K562 (cell line): ENCODE measurements at regions not wholly inside any gene's neighbourhood (a gene's known extent, or its start where the extent isn't known, plus 50 kb on each side); places are given as distances from the start of the nearest gene placed in this dataset.

Source experiments
- ARID3A ChIP-seq: IDR thresholded peaks from 2 replicates; pipeline ENCODE4 v1.6.1; 2012; ENCODE audit warnings: low read depth, low read length, improper control_type of control experiment, borderline replicate concordance
- CCAR2 ChIP-seq: fragments of 200-400 bp; formaldehyde crosslinking; IDR thresholded peaks from 2 replicates; pipeline ENCODE4 v1.6.1; 2017; ENCODE audit warnings: mild to moderate bottlenecking, low read depth, low read length
- CTCF ChIP-seq, 3 experiments: IDR thresholded peaks in 2 of 3; conservative IDR thresholded peaks in 1 of 3; 2 replicates each; pipeline ENCODE4 v1.5.1; 2011 to 2012; ENCODE audit warnings: low read length in 3 of 3, mild to moderate bottlenecking in 3 of 3, control low read depth in 2 of 3, improper control_type of control experiment in 1 of 3, inconsistent platforms in 1 of 3, low read depth in 1 of 3, mixed read lengths in 1 of 3, moderate library complexity in 1 of 3; ENCODE audit not compliant: insufficient read depth in 2 of 3
- CTCFL ChIP-seq: IDR thresholded peaks from 2 replicates; pipeline ENCODE4 v1.6.1; 2011; ENCODE audit warnings: borderline replicate concordance, low read depth, mild to moderate bottlenecking, moderate library complexity, low read length; ENCODE audit not compliant: insufficient read depth, poor library complexity, severe bottlenecking
- ETV6 ChIP-seq, 3 experiments: fragments of 150-350 bp in 1 of 3; sonication (generic) in 1 of 3; formaldehyde crosslinking in 1 of 3; IDR thresholded peaks; 2 replicates each; pipeline versions ENCODE4 v1.6.1 to v1.8.0; 2014 to 2022; ENCODE audit warnings: borderline replicate concordance in 2 of 3, low read depth in 2 of 3, antibody characterized with exemption in 1 of 3, low read length in 1 of 3, mild to moderate bottlenecking in 1 of 3, missing genetic modification reagents in 1 of 3
- MITF ChIP-seq: IDR thresholded peaks from 2 replicates; pipeline ENCODE4 v1.6.1; 2014; ENCODE audit warnings: antibody characterized with exemption
- NUFIP1 ChIP-seq: fragments of 450-650 bp; IDR thresholded peaks from 2 replicates; pipeline ENCODE4 v1.6.1; 2018; ENCODE audit not compliant: partially characterized antibody
- PCBP1 ChIP-seq: fragments of 200-400 bp; formaldehyde crosslinking; IDR thresholded peaks from 2 replicates; pipeline ENCODE4 v1.6.1; 2018; ENCODE audit warnings: mild to moderate bottlenecking, low read depth, low read length; ENCODE audit not compliant: poor library complexity, severe bottlenecking
- RAD21 ChIP-seq, 2 experiments: fragments of 250-450 bp in 1 of 2; fragments of 450-650 bp in 1 of 2; sonication (Bioruptor Pico) in 1 of 2; formaldehyde crosslinking in 1 of 2; IDR thresholded peaks in 1 of 2; conservative IDR thresholded peaks in 1 of 2; 2 replicates each; pipeline versions ENCODE4 v1.4.0 to v1.8.0; 2020 to 2022; ENCODE audit warnings: mild to moderate bottlenecking in 2 of 2, moderate library complexity in 1 of 2
- TBP ChIP-seq: optimal IDR thresholded peaks from 2 replicates; pipeline ENCODE3; 2011; ENCODE audit warnings: low read depth, low read length, improper control_type of control experiment
- ZBTB8A ChIP-seq: fragments of 450-650 bp; IDR thresholded peaks from 2 replicates; pipeline ENCODE4 v1.6.1; 2018; ENCODE audit warnings: mild to moderate bottlenecking, moderate library complexity; ENCODE audit not compliant: partially characterized antibody
- ZNF121 ChIP-seq: sonication (generic); formaldehyde crosslinking; conservative IDR thresholded peaks from 2 replicates; pipeline ENCODE4 v1.8.0; 2022; ENCODE audit warnings: missing genetic modification reagents
- ZNF512 ChIP-seq: IDR thresholded peaks from 2 replicates; pipeline ENCODE4 v1.6.1; 2016; ENCODE audit warnings: missing genetic modification characterization, missing compliant biosample characterization
- ZNF57 ChIP-seq: fragments of 450-650 bp; formaldehyde crosslinking; IDR thresholded peaks from 2 replicates; pipeline ENCODE4 v1.4.0; 2020; ENCODE audit warnings: mild to moderate bottlenecking, moderate library complexity
- ZNF699 ChIP-seq: fragments of 250-450 bp; sonication (Bioruptor Pico); IDR thresholded peaks from 2 replicates; pipeline ENCODE4 v1.8.0; 2021; ENCODE audit warnings: mild to moderate bottlenecking, moderate library complexity; ENCODE audit not compliant: insufficient replicate concordance

GRCh38 chr6:12233693-12234571 lies 56.2 kb upstream of the EDN1 start (continued):
- peak; percentile 63 to 96 (median 96) for TF ChIP-seq CTCF (IDR thresholded peaks at IDR 0.05 in 2 of 3, conservative IDR thresholded peaks at IDR 0.05 in 1 of 3; ENCODE audit: insufficient read depth in 2 of 3, low read depth in 1 of 3, low read length in 3 of 3)
- TF ChIP-seq ZBTB8A: no peak
- no peak for TF ChIP-seq ZNF121 (CRISPR knock-in tag)
- TF ChIP-seq ARID3A: peak; percentile 84; the same call in 1 of the 2 replicates
- no peak for TF ChIP-seq CCAR2
- TF ChIP-seq RAD21 (CRISPR knock-in tag; conservative IDR thresholded peaks at IDR 0.05 in 1 of 2, IDR thresholded peaks at IDR 0.05 in 1 of 2): peak; percentile 76 to 83
- TF ChIP-seq ZNF512 (tag): no peak
- no peak for TF ChIP-seq NUFIP1
- TF ChIP-seq PCBP1: no peak
- TF ChIP-seq MITF: no peak
- TF ChIP-seq TBP: no peak
- no peak for TF ChIP-seq ZNF57 (CRISPR knock-in tag)
- TF ChIP-seq CTCFL: no peak
- TF ChIP-seq ZNF699 (CRISPR knock-in tag): no peak
- no peak for TF ChIP-seq ETV6 (IDR thresholded peaks at IDR 0.05; ENCODE audit: borderline replicate concordance in 1 of 2, low read depth in 2 of 2, low read length in 1 of 2)
- no peak for TF ChIP-seq ETV6 (CRISPR knock-in tag; IDR thresholded peaks at IDR 0.05; ENCODE audit: borderline replicate concordance)
